ENCODE measurements at regions not wholly inside any gene's neighbourhood (a gene's known extent, or its start where the extent isn't known, plus 50 kb on each side); places are given as distances from the start of the nearest gene placed in this dataset.

DNA sequence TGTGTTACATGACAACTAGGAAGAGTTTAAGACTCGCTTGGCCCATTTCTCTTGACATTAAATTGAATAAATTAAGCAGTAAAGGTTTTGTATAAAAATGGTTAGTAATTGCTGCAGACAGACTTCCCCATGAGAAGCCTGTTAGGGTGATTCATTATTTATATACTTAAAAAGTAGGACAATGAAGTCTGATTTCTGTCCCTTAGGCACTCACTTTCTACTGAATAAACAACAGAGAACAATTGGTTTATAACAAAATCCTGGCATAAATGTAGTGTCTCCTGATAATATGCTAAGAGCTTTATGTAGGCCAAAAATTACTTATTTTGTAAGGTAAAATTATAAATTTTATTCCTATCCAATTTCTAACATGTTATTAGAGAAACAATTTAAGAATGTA lies 2138.5 kb upstream of the PCDH20 start:
- no peak for TF ChIP-seq Cebpa-rat (IDR thresholded peaks at IDR 0.05)
- no peaks in the 10 kb centered on the region for H3K9me3 ChIP-seq
- no peak overlapping the region for H3K4me3 ChIP-seq
- H4K20me1 ChIP-seq, result no peaks in the 10 kb centered on the region
- no peak overlapping the region for H3K9ac ChIP-seq
- no peaks in the 10 kb centered on the region for H3K4me1 ChIP-seq
- no peaks in the 10 kb centered on the region for H3K36me3 ChIP-seq
- no peaks in the 10 kb centered on the region for H3K27me3 ChIP-seq
- no peak overlapping the region for H3K4me2 ChIP-seq
- H3K27ac ChIP-seq, result no peak overlapping the region

DNA sequence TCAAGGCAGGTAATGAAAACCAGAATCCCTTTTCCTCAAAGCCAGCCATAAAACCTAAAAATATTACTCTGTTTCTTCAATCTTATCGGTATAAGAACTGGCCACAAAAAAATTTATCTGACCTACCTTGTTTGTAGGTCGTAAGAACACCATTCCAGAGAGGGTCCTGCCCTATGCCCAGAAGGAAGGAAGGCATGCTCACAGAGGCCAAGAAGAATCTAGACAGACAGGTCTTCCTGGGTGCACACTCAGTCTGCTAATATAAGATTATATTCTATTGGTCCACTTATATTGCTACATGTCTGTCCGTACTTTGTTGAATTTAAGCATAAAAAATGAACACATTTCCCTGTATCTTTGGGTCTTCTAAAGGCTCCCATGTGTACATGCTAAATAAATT lies 2136.1 kb upstream of the PCDH20 start:
- no peaks in the 10 kb centered on the region for H3K36me3 ChIP-seq
- H3K9me3 ChIP-seq, result no peaks in the 10 kb centered on the region
- H3K27ac ChIP-seq, result no peak overlapping the region
- no peaks in the 10 kb centered on the region for H3K27me3 ChIP-seq
- H4K20me1 ChIP-seq, result no peaks in the 10 kb centered on the region
- TF ChIP-seq Cebpa-rat (IDR thresholded peaks at IDR 0.05), result no peak
- H3K4me3 ChIP-seq, result no peak overlapping the region
- H3K9ac ChIP-seq, result no peak overlapping the region
- no peak overlapping the region for H3K4me2 ChIP-seq
- H3K4me1 ChIP-seq, result no peaks in the 10 kb centered on the region

DNA sequence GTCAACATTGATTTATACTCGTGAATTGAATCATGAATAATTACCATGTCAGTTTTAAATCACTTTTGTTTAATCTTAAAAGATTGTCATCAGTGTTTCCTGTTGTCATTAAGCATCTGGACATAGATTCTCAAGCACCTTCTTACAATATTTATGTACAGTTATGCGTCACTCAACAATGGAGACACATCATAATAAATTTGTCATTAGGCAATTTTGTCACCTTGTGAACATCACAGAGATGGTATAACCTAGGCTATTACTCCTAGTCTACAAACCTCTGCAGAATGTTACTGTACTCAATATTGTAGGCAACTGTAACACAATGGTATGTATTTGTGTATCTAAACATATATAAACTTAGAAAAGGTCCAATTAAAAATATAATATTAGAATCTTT lies 2130.9 kb upstream of the PCDH20 start:
- Histone ChIP-seq H3K4me2 (no peak overlapping the region), H3K36me3 (no peaks in the 10 kb centered on the region), H3K4me3 (no peak overlapping the region), H3K4me1 (no peaks in the 10 kb centered on the region), H3K9ac (no peak overlapping the region), H4K20me1 (no peaks in the 10 kb centered on the region), H3K27me3 (no peaks in the 10 kb centered on the region), H3K9me3 (no peaks in the 10 kb centered on the region), H3K27ac (no peak overlapping the region)
- no peak for TF ChIP-seq Cebpa-rat (IDR thresholded peaks at IDR 0.05)

DNA sequence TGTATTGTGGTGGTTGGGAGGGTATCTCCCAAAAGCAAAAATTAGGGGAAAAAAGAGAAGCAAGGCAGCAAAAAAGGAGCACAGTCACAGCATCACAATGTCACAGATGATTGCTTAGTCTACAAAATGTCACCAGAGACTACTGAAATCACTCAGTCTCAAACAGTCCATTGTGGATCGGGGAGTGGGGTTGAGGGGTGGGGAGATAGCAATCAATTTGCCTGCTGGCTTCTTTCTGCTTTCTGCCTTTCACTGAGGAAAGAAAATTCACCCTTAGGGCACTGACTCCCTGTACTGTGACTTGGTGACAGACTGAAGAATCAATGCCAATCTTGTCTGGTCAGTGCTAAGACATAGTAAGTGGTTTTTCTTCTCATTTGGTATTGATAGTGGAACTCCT lies 2127.1 kb upstream of the PCDH20 start:
- Histone ChIP-seq H3K4me1 (no peaks in the 10 kb centered on the region), H3K4me2 (no peak overlapping the region), H4K20me1 (no peaks in the 10 kb centered on the region), H3K36me3 (no peaks in the 10 kb centered on the region), H3K9ac (no peak overlapping the region), H3K27me3 (no peaks in the 10 kb centered on the region), H3K27ac (no peak overlapping the region), H3K4me3 (no peak overlapping the region), H3K9me3 (no peaks in the 10 kb centered on the region)
- TF ChIP-seq Cebpa-rat (IDR thresholded peaks at IDR 0.05), result no peak

DNA sequence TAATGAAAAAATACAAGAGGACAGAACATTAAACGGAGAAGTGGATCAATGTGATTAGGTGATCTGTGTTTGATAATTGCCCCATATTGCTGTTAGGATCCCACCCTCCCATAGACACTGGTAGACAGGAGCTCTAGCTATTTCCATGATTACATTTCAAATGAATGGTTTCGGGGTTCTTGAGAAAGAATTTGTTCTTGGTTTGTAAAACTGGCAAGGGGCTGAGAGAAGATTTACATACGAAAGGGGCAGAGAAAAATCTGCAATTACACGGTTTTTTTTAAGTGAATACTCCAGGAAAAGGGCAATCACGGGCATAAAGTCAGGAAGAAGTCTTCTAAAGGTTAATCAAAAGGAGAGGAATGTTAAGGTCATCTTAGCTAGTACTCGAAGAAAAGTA lies 2125.7 kb upstream of the PCDH20 start:
- Histone ChIP-seq H3K9me3 (no peaks in the 10 kb centered on the region), H3K27ac (no peak overlapping the region), H4K20me1 (no peaks in the 10 kb centered on the region), H3K27me3 (no peaks in the 10 kb centered on the region), H3K4me3 (no peak overlapping the region), H3K36me3 (no peaks in the 10 kb centered on the region), H3K9ac (no peak overlapping the region), H3K4me2 (no peak overlapping the region), H3K4me1 (no peaks in the 10 kb centered on the region)
- TF ChIP-seq Cebpa-rat (IDR thresholded peaks at IDR 0.05), result no peak

DNA sequence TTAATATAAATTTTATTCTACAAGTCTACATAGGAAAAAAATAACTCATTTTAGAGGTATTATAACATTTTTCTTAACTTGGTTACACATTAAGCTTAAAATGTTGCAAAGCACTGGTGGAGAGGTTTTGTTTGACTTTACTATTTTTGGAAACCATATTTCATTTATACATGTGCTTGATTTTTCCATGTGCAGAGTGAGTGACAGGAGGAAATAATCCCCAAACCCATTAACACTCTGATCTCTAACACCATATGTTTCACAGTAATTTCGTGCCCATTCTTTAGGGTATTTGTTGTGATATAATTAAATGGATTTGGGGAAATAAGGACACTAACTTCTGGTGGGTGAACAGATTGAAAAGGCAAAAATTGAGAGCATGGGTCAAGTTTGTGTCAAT lies 2124.4 kb upstream of the PCDH20 start:
- no peaks in the 10 kb centered on the region for H3K9me3 ChIP-seq
- no peak overlapping the region for H3K4me2 ChIP-seq
- no peak overlapping the region for H3K27ac ChIP-seq
- H3K36me3 ChIP-seq, result no peaks in the 10 kb centered on the region
- H3K9ac ChIP-seq, result no peak overlapping the region
- no peak for TF ChIP-seq Cebpa-rat (IDR thresholded peaks at IDR 0.05)
- no peaks in the 10 kb centered on the region for H4K20me1 ChIP-seq
- no peak overlapping the region for H3K4me3 ChIP-seq
- no peaks in the 10 kb centered on the region for H3K27me3 ChIP-seq
- H3K4me1 ChIP-seq, result no peaks in the 10 kb centered on the region

DNA sequence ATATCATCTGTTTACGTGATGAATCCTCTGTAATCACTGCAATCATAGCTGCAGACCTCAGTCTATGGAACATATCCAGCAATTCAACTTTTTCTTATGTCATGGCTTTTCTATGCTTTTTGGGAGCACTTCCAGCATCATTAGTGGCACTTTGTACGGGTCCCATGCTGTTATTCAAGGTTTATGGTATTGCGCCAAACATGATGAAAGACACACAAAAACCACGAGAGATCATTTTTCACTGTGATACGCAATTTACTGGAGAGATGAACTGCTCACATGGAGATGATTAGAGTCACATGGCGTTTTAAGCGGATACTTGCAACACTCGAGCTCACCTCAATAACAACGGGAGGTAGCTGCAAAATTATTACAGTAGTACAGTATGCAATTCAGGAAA lies 2101.7 kb upstream of the PCDH20 start:
- H3K9ac ChIP-seq, result no peak overlapping the region
- no peaks in the 10 kb centered on the region for H3K4me1 ChIP-seq
- H3K9me3 ChIP-seq, result no peaks in the 10 kb centered on the region
- no peak overlapping the region for H3K27ac ChIP-seq
- H4K20me1 ChIP-seq, result no peaks in the 10 kb centered on the region
- no peak overlapping the region for H3K4me3 ChIP-seq
- H3K27me3 ChIP-seq, result no peaks in the 10 kb centered on the region
- no peaks in the 10 kb centered on the region for H3K36me3 ChIP-seq
- H3K4me2 ChIP-seq, result no peak overlapping the region
- TF ChIP-seq Cebpa-rat (IDR thresholded peaks at IDR 0.05), result no peak

DNA sequence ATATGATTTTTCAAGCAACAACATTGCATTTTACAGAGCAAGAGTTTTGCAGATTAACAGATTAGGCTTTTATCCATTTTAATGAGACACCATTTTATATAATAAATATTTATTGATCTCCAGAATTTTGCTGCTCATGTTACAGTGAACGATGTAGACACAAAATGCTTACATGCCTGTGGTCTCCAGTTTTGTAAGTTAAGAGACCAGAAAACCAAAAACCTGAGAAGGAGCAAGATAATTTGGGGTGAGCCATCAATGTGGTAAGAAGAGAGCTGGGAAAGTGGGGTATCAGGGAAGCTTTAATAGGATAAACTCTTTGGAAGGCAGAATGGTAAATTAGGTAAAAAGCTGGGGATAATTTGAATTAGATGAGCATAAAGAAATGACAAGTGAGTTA lies 2100.5 kb upstream of the PCDH20 start:
- H3K4me2 ChIP-seq, result no peak overlapping the region
- H4K20me1 ChIP-seq, result no peaks in the 10 kb centered on the region
- H3K36me3 ChIP-seq, result no peaks in the 10 kb centered on the region
- no peak overlapping the region for H3K9ac ChIP-seq
- H3K4me1 ChIP-seq, result no peaks in the 10 kb centered on the region
- TF ChIP-seq Cebpa-rat (IDR thresholded peaks at IDR 0.05), result no peak
- no peaks in the 10 kb centered on the region for H3K27me3 ChIP-seq
- no peak overlapping the region for H3K27ac ChIP-seq
- H3K9me3 ChIP-seq, result no peaks in the 10 kb centered on the region
- H3K4me3 ChIP-seq, result no peak overlapping the region

DNA sequence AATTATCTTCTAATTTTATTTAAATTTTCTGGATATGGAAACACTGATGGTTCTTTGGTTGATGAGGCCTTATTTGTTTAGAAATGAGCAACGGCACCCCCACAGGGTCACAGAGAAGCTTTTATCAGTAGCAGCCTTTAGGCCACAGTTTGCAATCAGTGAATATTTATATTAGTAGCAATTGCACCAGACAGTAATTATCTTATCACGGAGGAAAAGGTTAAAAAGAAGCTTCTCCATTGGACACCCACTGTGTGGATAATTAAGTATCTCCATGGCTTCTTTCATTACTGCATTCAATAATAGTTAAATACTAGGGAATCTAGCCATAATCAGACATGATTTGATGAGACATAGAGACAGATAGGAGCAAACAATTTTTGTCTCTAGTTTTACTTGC lies 2099.2 kb upstream of the PCDH20 start:
- Histone ChIP-seq H3K36me3 (no peaks in the 10 kb centered on the region), H3K27me3 (no peaks in the 10 kb centered on the region)

DNA sequence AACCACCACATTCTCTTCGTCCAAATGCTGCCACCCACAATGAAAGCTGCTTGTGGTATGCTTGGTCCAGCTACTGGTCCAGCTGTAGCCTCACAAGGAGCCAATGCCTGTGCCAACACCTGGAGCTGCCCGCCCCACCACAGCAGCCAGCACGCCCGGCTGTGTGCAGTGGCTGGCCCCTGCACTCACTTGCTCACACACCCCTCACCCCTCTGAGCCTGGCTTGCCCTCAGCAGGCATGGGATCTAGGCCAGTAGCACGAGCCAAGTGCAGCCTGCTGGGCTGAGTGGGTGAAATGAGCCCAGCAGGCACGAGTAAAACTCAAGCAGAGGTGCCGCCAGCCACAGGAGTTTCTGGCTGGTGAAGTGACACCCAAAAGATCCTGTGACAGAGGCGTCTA lies 2096.4 kb upstream of the PCDH20 start:
- no peak for TF ChIP-seq Cebpa-rat (IDR thresholded peaks at IDR 0.05)
- no peaks in the 10 kb centered on the region for H4K20me1 ChIP-seq
- no peaks in the 10 kb centered on the region for H3K4me1 ChIP-seq
- no peak overlapping the region for H3K27ac ChIP-seq
- no peaks in the 10 kb centered on the region for H3K36me3 ChIP-seq
- no peak overlapping the region for H3K9ac ChIP-seq
- no peaks in the 10 kb centered on the region for H3K27me3 ChIP-seq
- H3K4me3 ChIP-seq, result no peak overlapping the region
- no peaks in the 10 kb centered on the region for H3K9me3 ChIP-seq
- H3K4me2 ChIP-seq, result no peak overlapping the region

More for the DNA sequence above, 2099.2 kb upstream of the PCDH20 start:
- Histone ChIP-seq H3K9me3 (no peaks in the 10 kb centered on the region), H3K27ac (no peak overlapping the region), H3K4me1 (no peaks in the 10 kb centered on the region), H3K4me3 (no peak overlapping the region), H3K4me2 (no peak overlapping the region), H4K20me1 (no peaks in the 10 kb centered on the region), H3K9ac (no peak overlapping the region)
- TF ChIP-seq Cebpa-rat (IDR thresholded peaks at IDR 0.05), result no peak

DNA sequence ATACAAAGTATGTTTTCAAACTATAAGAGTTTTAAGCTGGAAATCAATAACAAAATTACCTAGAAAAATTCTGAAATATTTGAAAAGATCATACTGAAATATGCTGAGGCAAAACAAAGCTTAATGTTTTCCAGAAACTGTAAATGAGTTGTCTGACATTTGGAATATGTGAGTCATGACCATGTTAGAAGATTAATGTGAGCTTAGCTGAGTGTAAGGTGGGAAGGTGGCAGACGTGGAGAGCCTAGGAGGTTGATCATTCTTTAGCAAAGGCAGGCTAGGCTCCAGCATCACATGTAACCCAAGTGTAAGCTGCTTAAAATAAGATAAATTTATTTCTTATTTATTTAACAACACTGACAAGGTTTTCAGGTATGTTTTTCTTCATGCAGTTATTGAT lies 2086.1 kb upstream of the PCDH20 start:
- Histone ChIP-seq H3K27ac (no peak overlapping the region), H3K27me3 (no peaks in the 10 kb centered on the region)
- no peak for TF ChIP-seq Cebpa-rat (IDR thresholded peaks at IDR 0.05)

More for the DNA sequence above, 2086.1 kb upstream of the PCDH20 start:
- H3K9me3 ChIP-seq, result no peaks in the 10 kb centered on the region
- no peaks in the 10 kb centered on the region for H3K4me1 ChIP-seq
- no peaks in the 10 kb centered on the region for H4K20me1 ChIP-seq
- H3K4me2 ChIP-seq, result no peak overlapping the region
- no peak overlapping the region for H3K9ac ChIP-seq
- no peak overlapping the region for H3K4me3 ChIP-seq
- H3K36me3 ChIP-seq, result no peaks in the 10 kb centered on the region

Measured in BLaER1 (cell line).